GM18870 (cell line): ENCODE measurements at regions not wholly inside any gene's neighbourhood (a gene's known extent, or its start where the extent isn't known, plus 50 kb on each side); places are given as distances from the start of the nearest gene placed in this dataset.
"Not testable (repeated sequence)": the region's sequence is repeated elsewhere in the genome, so short reads cannot be mapped to it uniquely, and the experiment has no call there.

Experiments
- ATAC-seq: cut with Tn5 transposase; IDR thresholded peaks from one replicate; pipeline ENCODE4 v1.9.1; 2021; ENCODE audit warnings: moderate library complexity; ENCODE audit not compliant: unreplicated experiment

GRCh38 chr21:7916329-7917303 lies 2604.8 kb upstream of the TPTE start:
- ATAC-seq = no peak

GRCh38 chr21:7917729-7918128 lies 2603.7 kb upstream of the TPTE start:
- no peak for ATAC-seq

GRCh38 chr21:7925918-7926582 lies 2595.3 kb upstream of the TPTE start:
- peak; percentile 64 for ATAC-seq

- ATAC-seq = not testable (repeated sequence)
These were observed 2592.9 kb upstream of the TPTE start for GRCh38 chr21:7928528-7928927.

GRCh38 chr21:7929586-7929985 lies 2591.8 kb upstream of the TPTE start:
- ATAC-seq = not testable (repeated sequence)

- not testable (repeated sequence) for ATAC-seq
These were observed 2590.9 kb upstream of the TPTE start for GRCh38 chr21:7930445-7930844.

GRCh38 chr21:7932113-7932512 lies 2589.3 kb upstream of the TPTE start:
- not testable (repeated sequence) for ATAC-seq

- ATAC-seq = not testable (repeated sequence)
These were observed 2588.5 kb upstream of the TPTE start for GRCh38 chr21:7932834-7933233.

- ATAC-seq = no peak
These were observed 2587.5 kb upstream of the TPTE start for GRCh38 chr21:7933923-7934322.

GRCh38 chr21:7937297-7937696 lies 2584.1 kb upstream of the TPTE start:
- not testable (repeated sequence) for ATAC-seq

GRCh38 chr21:7938223-7938622 lies 2583.2 kb upstream of the TPTE start:
- not testable (repeated sequence) for ATAC-seq

- not testable (repeated sequence) for ATAC-seq
These were observed 2580.0 kb upstream of the TPTE start for GRCh38 chr21:7941432-7941831.

GRCh38 chr21:7942219-7942618 lies 2579.2 kb upstream of the TPTE start:
- not testable (repeated sequence) for ATAC-seq

GRCh38 chr21:7943534-7943933 lies 2577.8 kb upstream of the TPTE start:
- not testable (repeated sequence) for ATAC-seq

- no peak for ATAC-seq
These were observed 2574.0 kb upstream of the TPTE start for GRCh38 chr21:7947422-7947821.

GRCh38 chr21:7948727-7949126 lies 2572.7 kb upstream of the TPTE start:
- not testable (repeated sequence) for ATAC-seq

- not testable (repeated sequence) for ATAC-seq
These were observed 2571.5 kb upstream of the TPTE start for GRCh38 chr21:7949882-7950281.

GRCh38 chr21:7951854-7952519 lies 2569.4 kb upstream of the TPTE start:
- no peak for ATAC-seq

- no peak for ATAC-seq
These were observed 2568.7 kb upstream of the TPTE start for GRCh38 chr21:7952648-7953047.

GRCh38 chr21:7953058-7953457 lies 2568.3 kb upstream of the TPTE start:
- no peak for ATAC-seq

GRCh38 chr21:7955358-7956073 lies 2565.9 kb upstream of the TPTE start:
- not testable (repeated sequence) for ATAC-seq
